Smooth muscle cell (in vitro differentiated cells): ENCODE measurements at regions not wholly inside any gene's neighbourhood (a gene's known extent, or its start where the extent isn't known, plus 50 kb on each side); places are given as distances from the start of the nearest gene placed in this dataset.
A peak's percentile ranks its signal among the peaks of the same experiment; 100 is the strongest.

Source experiments
- DNase-seq: peaks from one replicate; lab custom pipeline; 2025; ENCODE audit not compliant: unreplicated experiment; lab: John Stamatoyannopoulos, UW
- H2AFZ ChIP-seq: fragments of 200-600 bp; sonication (generic); 2 replicates; pipeline ENCODE4 v1.6.0; 2016; ENCODE audit warnings: antibody characterized with exemption, low read depth, mild to moderate bottlenecking
- H3F3A ChIP-seq: fragments of 200-600 bp; sonication (generic); 2 replicates; pipeline ENCODE4 v1.6.0; 2017; ENCODE audit warnings: antibody characterized with exemption, low read depth
- H3K27ac ChIP-seq: fragments of 200-600 bp; sonication (generic); 2 replicates; pipeline ENCODE4 v1.5.1; 2016; ENCODE audit warnings: low read depth, mild to moderate bottlenecking
- H3K27me3 ChIP-seq: fragments of 200-600 bp; sonication (generic); 2 replicates; pipeline ENCODE4 v1.6.1; 2016; ENCODE audit warnings: low read depth, mild to moderate bottlenecking
- H3K36me3 ChIP-seq: fragments of 200-600 bp; sonication (generic); 2 replicates; pipeline ENCODE4 v1.5.1; 2016; ENCODE audit warnings: low read depth
- H3K4me1 ChIP-seq: fragments of 200-600 bp; sonication (generic); 2 replicates; pipeline ENCODE4 v1.5.1; 2016; ENCODE audit warnings: low read depth
- H3K4me2 ChIP-seq: fragments of 200-600 bp; sonication (generic); 2 replicates; pipeline ENCODE4 v1.6.0; 2016; ENCODE audit warnings: mild to moderate bottlenecking
- H3K4me3 ChIP-seq: fragments of 200-600 bp; sonication (generic); 2 replicates; pipeline ENCODE4 v1.5.1; 2016; ENCODE audit warnings: mild to moderate bottlenecking
- H3K79me2 ChIP-seq: fragments of 200-600 bp; sonication (generic); 2 replicates; pipeline ENCODE4 v1.6.0; 2016; ENCODE audit warnings: low read depth, mild to moderate bottlenecking
- H3K9ac ChIP-seq: fragments of 200-600 bp; sonication (generic); 2 replicates; pipeline ENCODE4 v1.6.0; 2016; ENCODE audit warnings: low read depth
- H3K9me3 ChIP-seq: fragments of 200-600 bp; sonication (generic); replicated peaks from 2 replicates; pipeline ENCODE4 v1.5.1; 2016; ENCODE audit warnings: low read depth
- H4K20me1 ChIP-seq: fragments of 200-600 bp; sonication (generic); 2 replicates; pipeline ENCODE4 v1.6.0; 2016; ENCODE audit warnings: low read depth
- CTCF ChIP-seq: fragments of 200-600 bp; sonication (generic); IDR thresholded peaks from 2 replicates; pipeline ENCODE4 v1.5.1; 2017; ENCODE audit warnings: borderline replicate concordance, mild to moderate bottlenecking, antibody characterized with exemption; ENCODE audit not compliant: insufficient read depth, poor library complexity, severe bottlenecking
- WGBS: methylation state at CpG from one replicate; pipeline ENCODE4 v1.1.7; 2016; ENCODE audit warnings: low lambda C conversion rate; 5-methylcytosine and 5-hydroxymethylcytosine counted together

GRCh38 chr6:133699741-133700385 lies 189.1 kb upstream of the TCF21 start:
- H3K4me1 ChIP-seq: no peaks in the 10 kb centered on the region
- no peaks in the 10 kb centered on the region for H4K20me1 ChIP-seq
- H3K36me3 ChIP-seq: no peaks in the 10 kb centered on the region
- DNase-seq: no peak
- no peak overlapping the region for H2AFZ ChIP-seq
- no peak overlapping the region for H3K4me3 ChIP-seq
- no peaks in the 10 kb centered on the region for H3K9me3 ChIP-seq
- no peaks in the 10 kb centered on the region for H3K27me3 ChIP-seq
- H3K79me2 ChIP-seq: no peaks in the 10 kb centered on the region
- WGBS: 100% methylated on average over 1 of the region's 1 CpG
- no peak overlapping the region for H3K9ac ChIP-seq
- no peak for TF ChIP-seq CTCF
- no peak overlapping the region for H3K27ac ChIP-seq
- H3K4me2 ChIP-seq: no peak overlapping the region
- H3F3A ChIP-seq: peaks cover 2% of the 10 kb centered on the region

DNA sequence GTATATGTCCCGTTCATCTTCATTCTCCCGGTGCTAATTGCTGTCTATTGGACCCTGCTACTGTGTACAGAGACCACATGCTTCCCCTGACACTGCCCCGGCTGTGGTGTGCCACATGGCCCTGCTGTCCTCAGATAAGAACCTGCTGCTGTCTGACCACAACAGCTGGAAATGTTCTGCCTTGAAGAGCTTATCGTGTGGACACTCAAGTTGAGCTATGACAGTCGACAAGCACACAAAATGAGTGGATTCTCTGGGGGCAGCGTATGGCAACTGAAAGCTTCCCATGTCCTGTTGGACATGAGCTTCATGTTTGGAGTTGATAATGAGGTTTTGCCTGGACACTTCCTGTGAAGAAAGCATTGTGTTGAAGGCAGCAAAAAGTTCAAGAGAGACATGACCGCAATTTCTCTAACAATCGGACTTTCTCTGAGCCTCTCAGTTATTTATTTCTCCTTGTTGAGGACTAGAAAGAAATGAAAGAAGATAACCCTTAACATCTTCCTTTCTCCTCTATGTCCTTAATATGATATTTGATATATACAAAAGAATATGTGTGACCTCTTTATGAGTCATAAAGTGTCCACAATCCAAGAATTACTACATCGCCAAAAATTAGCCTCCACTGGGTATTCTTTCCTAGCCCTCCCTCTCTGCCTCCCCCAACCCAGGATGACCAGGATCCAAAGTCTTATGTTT lies 187.1 kb upstream of the TCF21 start:
- no peak overlapping the region for H3K4me3 ChIP-seq
- H3K9me3 ChIP-seq: no peaks in the 10 kb centered on the region
- WGBS: 35% methylated on average over 9 of the region's 9 CpGs
- H3K27ac ChIP-seq: peak overlapping the region; percentile 36
- no peaks in the 10 kb centered on the region for H3K27me3 ChIP-seq
- no peaks in the 10 kb centered on the region for H4K20me1 ChIP-seq
- H2AFZ ChIP-seq: no peak overlapping the region
- peak; percentile 16 for DNase-seq
- peak overlapping the region; percentile 63 for H3K4me2 ChIP-seq
- no peaks in the 10 kb centered on the region for H3K4me1 ChIP-seq
- H3F3A ChIP-seq: peaks cover 2% of the 10 kb centered on the region
- H3K36me3 ChIP-seq: no peaks in the 10 kb centered on the region
- H3K79me2 ChIP-seq: no peaks in the 10 kb centered on the region
- TF ChIP-seq CTCF: no peak
- no peak overlapping the region for H3K9ac ChIP-seq

DNA sequence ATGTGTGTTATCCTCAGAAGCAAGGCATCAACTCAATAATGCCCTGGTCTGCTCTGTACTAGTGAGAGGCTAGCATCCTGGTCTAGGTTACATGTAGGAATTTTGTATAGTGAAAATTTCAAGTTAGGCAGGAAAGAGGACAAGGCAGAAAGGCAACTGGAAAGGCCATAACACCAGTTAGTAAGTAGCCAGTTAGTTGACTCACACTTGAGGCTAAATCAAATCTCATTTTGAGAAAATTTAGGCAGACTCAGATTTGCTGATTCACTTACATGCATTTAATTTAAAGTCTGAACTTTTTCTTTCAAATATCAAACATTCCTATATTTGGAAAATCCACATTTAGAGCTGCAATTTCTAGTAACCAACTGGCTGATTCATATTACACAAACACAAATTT lies 184.5 kb upstream of the TCF21 start:
- Histone ChIP-seq H2AFZ (no peak overlapping the region), H3K36me3 (no peaks in the 10 kb centered on the region), H3K79me2 (no peaks in the 10 kb centered on the region), H3K4me3 (no peak overlapping the region), H3K4me2 (peak overlapping the region; percentile 34), H3K9me3 (no peaks in the 10 kb centered on the region), H3F3A (peaks cover 2% of the 10 kb centered on the region), H4K20me1 (no peaks in the 10 kb centered on the region), H3K27ac (no peak overlapping the region), H3K9ac (no peak overlapping the region), H3K4me1 (no peaks in the 10 kb centered on the region), H3K27me3 (no peaks in the 10 kb centered on the region)
- no peak for DNase-seq
- no peak for TF ChIP-seq CTCF

DNA sequence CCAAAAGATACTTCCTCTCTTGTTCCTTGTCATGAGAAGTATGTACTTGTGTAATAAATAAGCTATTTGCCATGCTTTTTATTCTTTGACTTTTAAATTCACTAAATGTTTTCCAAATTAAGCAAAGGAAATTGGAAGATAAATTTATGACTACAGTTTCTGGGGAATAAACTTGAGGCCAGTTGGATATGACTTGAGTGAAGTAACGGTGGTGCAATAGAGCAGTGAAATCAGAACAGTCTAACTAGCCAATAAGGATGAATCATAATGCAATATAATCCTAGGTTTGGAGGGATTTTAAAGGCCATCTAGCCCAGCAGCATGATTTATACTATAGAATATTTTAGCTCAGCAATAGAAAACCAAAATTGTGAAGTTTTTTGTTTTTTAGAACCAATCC lies 183.8 kb upstream of the TCF21 start:
- no peaks in the 10 kb centered on the region for H3K4me1 ChIP-seq
- no peaks in the 10 kb centered on the region for H4K20me1 ChIP-seq
- H2AFZ ChIP-seq: no peak overlapping the region
- no peak overlapping the region for H3K4me3 ChIP-seq
- no peaks in the 10 kb centered on the region for H3K9me3 ChIP-seq
- no peak for TF ChIP-seq CTCF
- peak overlapping the region; percentile 34 for H3K4me2 ChIP-seq
- H3K27me3 ChIP-seq: no peaks in the 10 kb centered on the region
- H3F3A ChIP-seq: peaks cover 2% of the 10 kb centered on the region
- H3K36me3 ChIP-seq: no peaks in the 10 kb centered on the region
- no peak overlapping the region for H3K27ac ChIP-seq
- no peak overlapping the region for H3K9ac ChIP-seq
- 27% methylated on average over 1 of the region's 1 CpG for WGBS
- no peak for DNase-seq
- no peaks in the 10 kb centered on the region for H3K79me2 ChIP-seq
